HG03196 (cell line): ENCODE measurements at regions not wholly inside any gene's neighbourhood (a gene's known extent, or its start where the extent isn't known, plus 50 kb on each side); places are given as distances from the start of the nearest gene placed in this dataset.

Experiments used
- ATAC-seq: cut with Tn5 transposase; IDR thresholded peaks from one replicate; pipeline ENCODE4 v1.9.1; 2021; ENCODE audit not compliant: unreplicated experiment

DNA sequence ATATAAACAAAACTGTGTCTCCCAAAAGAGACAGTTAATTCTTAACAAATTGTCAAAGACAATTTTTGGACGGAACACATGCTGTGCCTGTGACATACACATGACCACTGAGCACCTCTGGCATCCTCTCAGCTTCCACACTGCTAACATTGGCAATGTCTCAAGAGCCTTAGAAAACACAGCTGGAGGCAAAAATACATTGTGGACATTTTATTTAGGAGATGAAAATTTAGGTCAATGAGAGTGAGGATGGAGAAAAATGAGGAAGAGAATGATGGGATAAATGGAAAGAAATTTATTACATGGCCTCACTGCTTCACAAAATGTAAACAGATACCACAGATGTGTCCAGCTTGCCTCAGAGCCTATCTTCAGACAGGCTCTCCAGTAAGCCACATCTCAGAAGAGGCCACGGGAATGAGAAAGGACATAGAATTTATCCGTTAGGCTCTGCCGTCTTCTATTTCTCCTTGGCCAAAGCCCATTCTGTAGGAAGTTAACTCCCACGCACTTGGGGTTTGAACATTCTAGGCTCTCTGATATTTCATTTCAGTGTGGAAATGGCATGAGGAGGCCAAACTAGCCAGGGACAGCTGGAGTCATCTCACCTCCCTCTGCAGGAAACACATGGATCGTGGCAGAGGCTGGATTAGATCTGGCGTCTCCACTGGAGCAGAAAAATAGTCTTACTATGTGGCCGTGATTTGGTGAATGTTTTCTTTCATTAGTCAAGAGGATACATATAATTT is 519.4 kb upstream of the DSEL start:
- no peak for ATAC-seq

DNA sequence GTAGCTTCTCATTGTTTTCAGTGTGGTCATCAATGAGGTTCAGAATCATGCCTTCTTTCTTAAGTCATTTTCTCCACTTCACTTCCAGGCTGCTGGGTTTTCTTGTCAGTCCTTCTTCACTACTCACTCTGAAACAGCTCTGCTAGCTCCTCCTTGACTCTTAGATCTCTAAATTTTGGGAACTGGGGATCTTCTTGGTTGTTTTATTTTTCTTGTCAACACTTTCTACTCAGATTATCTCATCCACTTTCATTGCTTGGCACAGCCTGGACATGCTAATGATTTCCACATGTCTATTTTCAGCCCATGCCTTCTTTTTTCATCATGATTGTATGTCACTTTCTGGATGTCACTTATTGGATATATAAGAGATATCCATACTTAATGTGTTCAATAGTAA is 517.8 kb upstream of the DSEL start:
- no peak for ATAC-seq

DNA sequence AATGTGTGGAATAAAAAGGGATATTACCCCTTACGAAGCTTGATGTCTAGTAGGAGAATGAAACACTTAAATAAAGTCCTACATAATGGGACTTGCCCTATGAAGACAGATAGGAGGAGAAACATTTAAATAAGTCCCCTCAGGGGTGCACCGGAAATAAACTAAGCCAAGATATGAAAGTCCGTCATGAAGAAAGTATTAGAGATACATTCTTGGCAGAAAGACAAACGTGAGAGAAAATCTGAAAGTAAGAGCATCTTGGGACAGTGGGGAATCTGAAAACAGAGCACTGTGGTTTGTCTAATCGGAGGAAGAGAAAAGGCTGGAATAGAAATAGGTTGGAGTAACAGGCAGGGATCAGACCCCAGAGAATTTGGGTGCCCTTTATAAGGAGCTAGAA is 516.9 kb upstream of the DSEL start:
- no peak for ATAC-seq

DNA sequence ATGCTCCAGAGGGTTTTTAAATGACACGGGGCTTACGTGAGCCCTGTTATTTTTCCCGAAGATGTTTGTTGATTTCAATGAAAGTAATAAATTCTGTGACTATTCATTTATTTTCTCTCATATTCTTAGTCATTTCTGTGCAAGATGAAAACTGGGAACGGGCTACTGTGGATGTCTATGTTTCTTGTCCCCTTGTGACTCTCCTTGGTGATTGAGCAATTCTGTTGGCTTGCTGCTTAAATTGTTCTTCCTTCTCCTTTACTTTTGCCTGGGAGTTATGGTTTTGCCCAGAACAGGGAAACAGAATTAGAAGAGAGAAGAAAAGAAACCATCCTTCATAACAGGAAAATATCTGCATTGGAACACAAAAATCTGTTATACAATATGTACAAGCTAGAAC is 508.2 kb upstream of the DSEL start:
- no peak for ATAC-seq

DNA sequence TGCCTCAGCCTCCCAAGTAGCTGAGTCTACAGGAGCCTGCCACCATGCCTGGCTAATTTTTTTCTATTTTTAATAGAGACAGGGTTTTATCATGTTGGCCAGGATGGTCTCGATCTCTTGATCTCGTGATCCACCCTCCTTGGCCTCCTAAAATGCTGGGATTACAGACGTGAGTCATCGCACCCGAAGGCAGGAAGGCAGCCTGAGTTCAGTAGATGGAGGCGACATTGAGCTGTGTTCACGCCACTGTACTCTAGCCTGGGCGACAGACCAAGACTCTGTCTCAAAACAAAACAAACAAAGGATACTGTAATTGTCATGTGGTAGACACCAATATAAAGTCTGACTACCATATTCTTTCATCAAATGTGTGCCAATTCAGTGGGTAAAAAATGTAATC is 500.9 kb upstream of the DSEL start:
- ATAC-seq: no peak

DNA sequence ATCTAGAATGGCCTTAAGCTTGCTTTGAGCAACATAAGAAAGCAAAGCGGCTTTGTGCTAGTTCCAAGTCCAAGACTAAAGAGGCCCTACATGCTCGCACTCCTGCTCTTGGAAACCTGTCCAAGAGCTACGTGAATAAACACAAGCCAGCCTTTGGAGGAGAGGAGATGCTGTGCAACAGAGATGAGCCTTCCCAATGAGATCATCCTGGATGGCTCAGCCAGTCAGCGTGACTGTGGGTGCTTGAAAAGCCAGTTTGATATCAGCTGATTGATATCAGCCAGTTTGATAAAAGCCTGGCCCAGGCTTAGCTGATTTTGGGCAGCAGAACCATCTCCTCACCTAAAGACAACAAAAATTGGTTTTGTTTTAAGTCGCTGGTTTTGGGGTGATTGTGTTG is 481.0 kb upstream of the DSEL start:
- ATAC-seq: no peak

DNA sequence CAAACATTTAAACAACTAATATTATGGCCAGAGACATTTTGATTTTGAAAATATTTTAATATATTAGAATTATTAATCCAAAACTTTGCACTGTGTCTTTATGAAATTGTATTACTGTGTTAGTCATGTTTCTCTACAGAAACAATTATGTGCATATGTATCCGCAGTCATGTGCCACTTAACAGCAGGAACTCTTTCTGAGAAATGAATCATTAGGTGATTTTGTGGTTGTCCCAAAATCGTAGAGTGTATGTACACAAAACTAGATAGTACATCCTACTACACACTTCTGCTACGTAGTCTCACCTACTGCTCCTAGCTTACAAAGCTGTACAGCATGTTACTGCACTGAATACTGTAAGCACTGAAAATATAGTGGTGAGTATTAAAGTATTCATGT is 479.2 kb upstream of the DSEL start:
- ATAC-seq: no peak

DNA sequence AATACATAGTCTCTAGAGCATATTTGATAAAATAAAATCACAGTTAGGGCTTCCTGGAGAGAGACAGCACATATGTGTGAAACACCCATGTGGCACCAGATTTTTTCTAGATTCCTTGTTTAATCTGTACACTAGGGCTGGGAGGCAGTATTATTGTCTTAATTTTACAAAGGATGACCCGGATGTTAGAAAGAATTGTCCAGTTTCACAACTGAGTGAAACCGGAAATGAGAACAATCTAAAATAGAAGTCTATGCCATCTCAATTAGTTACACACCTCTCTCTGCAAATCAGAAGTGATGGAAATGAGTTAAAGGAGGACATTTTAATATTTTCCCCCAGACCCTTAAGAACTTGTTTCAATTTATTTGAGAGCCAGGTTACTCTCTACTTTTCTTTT is 463.7 kb upstream of the DSEL start:
- ATAC-seq: no peak

DNA sequence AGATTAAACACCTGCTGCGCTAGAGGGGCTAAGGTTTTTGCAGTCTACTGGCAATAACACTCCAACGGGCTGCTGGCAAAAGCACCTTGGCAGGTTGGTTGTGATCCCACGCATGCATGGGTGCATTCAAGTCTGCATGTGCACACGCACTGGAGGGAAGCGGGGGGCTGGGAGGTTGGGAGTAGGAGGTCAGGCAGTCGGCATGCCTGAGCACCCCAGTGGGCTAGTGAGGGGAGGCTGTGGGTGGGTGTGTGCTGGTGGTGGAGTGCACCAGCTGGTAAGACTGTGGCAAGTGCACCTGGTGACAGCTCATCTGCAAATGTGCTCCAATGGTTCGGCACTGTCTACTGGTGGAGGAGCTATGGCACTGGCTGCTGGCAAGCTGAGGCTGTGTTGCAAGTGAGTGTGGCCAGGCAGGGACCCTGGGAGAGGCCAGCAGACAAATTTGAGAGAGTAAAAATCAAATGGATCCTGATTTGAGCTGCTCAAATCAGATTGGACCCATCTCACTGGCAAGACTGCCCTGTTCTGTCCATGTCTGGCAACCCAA is 460.6 kb upstream of the DSEL start:
- ATAC-seq: no peak

DNA sequence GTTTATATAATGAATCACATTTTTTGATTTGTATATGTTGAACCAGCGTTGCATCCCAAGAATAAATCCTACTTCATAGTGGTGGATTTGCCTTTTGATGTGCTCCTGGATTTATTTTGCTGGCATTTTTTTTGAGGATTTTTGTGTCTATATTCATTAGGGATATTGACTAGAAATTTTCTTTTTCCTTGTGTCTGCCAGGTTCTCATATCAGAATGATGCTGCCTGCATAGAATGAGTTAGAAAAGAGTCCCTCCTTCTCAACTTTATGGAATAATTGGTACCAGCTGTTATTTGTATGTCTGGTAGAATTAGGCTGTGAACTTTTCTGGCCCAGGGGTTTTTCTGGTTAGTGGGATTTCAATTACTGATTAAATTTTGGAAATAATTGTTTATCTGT is 457.4 kb upstream of the DSEL start:
- ATAC-seq: no peak

DNA sequence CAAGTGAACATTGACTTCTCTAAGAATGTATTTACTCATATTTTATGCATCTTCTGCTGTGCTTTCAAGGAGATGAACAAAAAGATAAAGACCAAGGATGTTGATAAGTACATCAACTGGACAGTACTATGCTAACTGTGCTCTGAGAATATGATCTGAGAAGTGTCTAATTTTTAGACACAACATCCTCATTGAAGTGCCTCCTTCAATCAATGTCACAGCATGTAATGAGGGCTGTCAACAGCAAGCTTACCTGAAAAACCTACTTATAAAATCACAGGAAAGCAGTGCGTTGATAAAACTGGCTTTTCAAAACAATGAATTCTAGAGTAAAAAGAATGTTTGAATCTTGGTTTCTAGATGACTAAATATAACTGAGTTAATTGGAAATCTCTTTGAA is 452.9 kb upstream of the DSEL start:
- ATAC-seq: no peak

DNA sequence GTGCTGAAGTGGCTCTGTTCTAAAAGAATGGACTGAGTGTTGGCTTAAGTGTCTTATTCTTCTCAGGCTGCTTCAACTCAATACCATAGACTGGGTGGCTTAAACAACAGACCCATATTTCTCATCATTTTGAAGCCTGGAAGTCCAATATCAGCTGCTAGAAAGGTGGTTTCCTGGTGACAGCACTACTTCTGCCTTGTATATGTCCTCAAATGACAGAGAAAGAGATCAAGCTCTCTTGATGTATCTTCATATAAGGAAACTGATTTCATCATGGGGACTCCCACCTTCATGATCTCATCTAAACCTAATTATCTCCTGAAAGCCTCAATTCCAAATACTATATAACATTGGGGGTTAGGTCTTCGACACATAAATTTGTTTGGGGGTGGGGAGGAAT is 449.7 kb upstream of the DSEL start:
- no peak for ATAC-seq

DNA sequence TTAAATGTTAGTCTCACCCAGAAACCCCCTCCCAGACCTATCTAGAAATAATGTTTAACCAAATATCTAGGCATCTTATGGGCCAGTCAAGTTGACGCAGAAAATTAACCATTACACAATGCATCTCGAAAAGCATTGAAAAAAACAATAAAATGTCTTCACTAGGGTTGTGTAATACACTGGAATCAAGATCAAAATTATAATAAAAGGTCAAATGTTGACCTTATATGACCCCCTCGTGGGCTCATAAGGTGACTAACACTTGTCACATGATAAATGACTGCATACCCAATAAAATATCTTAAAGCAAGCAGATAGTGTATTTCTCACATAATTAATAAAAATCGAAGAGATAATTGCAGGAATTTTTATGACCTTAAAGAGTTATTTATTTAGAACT is 447.9 kb upstream of the DSEL start:
- no peak for ATAC-seq

DNA sequence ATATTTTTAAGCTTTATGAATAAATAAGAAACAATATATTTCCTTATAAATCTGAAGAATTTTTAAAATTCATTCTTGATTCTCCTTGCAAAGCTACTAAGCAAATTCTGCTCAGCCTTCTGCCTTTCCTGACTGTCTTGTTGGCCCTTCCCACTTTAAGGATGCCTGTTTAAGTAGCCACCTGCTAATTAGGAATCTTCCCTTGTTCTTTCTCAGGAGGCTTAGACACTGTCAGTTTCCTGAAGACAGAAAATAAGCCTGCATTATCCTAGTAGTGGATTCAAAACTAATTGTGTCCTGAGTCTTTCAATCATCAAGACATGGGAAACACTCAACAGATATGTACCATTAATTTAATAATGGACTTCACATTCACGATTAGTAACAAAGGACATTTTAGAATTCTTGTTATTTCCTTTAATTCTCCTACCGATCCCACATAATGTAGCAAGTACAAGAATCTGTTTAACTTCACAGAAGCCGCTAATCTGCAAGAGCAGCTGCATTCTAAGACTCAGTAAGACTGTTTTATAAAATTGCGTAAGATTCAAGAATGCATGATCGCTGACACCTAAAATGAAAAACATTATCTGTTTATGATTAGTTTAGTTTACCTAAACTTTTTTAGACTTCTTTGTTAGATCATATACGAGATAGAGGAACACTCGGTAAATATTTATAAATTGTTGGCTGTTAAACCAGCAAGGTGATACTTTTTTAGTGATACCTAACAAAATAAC is 445.4 kb upstream of the DSEL start:
- no peak for ATAC-seq

DNA sequence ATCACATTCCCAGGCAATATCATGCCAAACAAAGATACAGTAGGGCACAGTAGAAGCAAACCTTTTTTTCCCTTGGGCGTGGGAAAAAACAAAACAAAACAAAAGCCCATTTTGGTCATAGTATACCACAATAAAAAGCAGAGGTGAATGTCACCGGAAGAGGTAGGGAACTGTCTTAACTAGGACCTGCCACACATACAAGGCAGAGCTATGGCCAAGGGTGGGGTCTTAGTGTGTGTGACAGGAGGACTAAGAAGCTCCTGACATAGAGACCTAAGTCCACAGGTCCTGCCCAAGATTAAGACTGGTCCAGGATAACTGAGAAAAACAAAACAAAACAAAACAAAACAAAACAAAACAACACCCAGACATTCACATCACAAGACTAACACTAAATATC is 441.2 kb upstream of the DSEL start:
- no peak for ATAC-seq

DNA sequence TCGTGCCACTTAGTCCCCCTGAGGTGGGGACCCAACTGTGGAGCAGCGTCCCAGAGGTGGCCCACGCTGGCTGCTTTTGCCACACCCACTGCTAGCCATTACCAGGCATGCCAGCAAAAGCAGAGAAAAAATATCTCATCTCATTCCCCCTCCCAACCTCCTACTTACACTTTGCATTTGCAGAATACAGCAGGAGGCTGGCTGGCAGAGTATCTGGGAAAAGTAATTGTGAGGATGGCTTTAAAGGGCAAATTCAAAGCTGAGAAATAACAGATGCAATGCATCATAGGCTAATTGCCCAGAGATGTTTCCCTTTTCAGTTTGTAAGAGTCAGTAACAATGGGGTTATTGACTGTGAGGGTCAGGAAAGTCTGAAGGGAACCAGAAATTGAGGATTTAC is 438.1 kb upstream of the DSEL start:
- no peak for ATAC-seq

DNA sequence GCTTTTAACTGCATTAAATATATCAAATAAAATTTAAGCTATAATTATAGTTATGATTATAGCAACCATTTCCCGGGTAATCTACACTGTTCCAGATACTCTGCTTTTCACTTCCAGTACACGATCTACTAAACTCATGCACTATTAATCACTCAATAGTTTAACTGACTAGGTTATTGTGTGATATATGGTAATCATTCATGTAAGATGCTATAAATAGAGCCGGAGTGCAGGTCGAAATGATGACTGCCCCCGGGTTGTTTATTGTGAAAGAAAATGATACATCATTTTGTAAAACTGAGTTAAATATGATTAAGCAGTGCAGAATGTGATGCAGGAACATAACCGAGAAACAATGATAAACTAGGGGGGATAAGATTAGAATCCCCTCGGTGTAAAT is 434.6 kb upstream of the DSEL start:
- no peak for ATAC-seq

DNA sequence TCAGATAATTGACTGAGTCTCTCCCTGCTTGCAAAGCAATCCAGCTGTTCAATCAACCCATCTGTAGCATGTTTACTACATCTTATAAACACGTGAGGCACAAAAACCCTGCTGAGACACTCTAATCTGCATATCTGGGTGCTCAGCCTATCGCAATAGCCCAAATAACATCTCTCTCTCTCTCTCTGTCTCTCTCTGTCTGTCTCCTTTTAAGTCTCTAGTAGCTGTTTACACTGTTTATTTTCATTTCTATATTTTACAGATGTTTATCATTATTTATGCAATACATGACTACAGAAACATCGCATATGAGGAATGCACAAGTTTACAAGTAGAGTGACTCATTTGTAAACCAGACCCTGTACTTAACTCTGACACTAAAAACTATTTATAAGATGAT is 422.1 kb upstream of the DSEL start:
- ATAC-seq: no peak

DNA sequence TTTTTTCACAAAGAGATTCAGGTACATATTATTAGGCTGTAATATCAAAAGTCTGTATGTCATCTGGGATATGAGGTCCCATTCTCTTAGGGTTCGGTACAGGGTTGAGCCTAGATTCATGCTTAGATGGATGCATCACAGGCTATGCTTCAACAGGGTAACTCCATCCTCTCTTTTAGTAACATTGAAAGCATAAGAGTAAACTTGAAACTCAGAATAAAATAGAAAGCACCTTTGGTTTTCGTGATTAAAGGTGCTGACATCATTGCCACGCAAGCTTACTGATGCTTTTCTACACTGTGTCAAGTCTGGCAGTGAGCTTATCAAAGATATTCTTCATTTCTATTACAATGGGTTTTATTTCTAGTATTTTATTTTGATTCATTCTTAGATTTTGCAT is 419.1 kb upstream of the DSEL start:
- ATAC-seq: no peak

DNA sequence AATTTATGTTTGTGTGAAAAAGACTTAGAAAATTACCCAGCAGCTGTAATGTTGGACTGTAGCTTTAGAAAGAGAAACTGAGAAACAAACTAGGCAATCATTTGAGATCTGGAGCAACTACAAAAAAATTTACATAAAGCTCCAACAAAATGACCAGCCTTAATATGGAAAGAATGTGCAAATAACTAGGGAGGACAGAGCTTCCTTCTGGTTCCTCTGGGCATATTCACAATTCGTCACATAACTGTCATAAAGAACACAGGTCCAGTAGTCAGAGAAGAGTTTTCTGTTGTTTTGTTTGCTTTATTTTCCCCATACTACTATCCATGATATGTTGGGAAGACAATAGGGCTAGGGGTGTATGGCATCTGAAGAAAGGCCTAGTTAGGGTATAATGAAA is 416.8 kb upstream of the DSEL start:
- no peak for ATAC-seq

DNA sequence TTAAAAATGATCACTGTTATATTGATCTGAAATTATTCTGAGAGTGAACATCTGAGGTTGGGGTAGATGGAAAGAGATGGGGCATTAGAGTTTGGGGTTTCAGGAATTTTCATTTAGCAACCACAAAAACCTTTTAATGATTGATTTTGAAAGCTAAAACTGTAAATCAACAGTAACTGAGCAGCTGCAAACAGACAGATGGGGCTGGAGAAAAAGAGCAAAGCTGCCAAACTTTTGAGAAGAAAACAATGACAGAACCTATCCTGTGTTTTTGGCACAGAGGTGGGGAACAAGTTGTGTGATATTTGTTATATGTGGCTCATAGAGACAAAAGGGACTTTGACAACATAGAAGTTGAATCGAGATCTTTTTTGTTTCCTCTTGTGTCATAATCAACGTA is 415.8 kb upstream of the DSEL start:
- ATAC-seq: no peak
